NB4 (cell line): ENCODE measurements at regions not wholly inside any gene's neighbourhood (a gene's known extent, or its start where the extent isn't known, plus 50 kb on each side); places are given as distances from the start of the nearest gene placed in this dataset.

Experiments
- DNase-seq: peaks from one replicate; pipeline ENCODE4 v3.0.0; 2010; ENCODE audit warnings: low read depth
- H3K4me3 ChIP-seq: one replicate; pipeline ENCODE4 v1.5.1; 2011; ENCODE audit warnings: mild to moderate bottlenecking, low read depth, low read length, moderate library complexity
- CTCF ChIP-seq: IDR thresholded peaks from one replicate; pipeline ENCODE4 v1.5.1; 2012; ENCODE audit warnings: low read depth, low read length
- MAX ChIP-seq: IDR thresholded peaks from 2 replicates; pipeline ENCODE4 v1.6.1; 2011; ENCODE audit warnings: low read depth, low read length
- MYC ChIP-seq: IDR thresholded peaks from 2 replicates; pipeline ENCODE4 v1.6.1; 2011; ENCODE audit warnings: low read depth, low read length
- POLR2A ChIP-seq: IDR thresholded peaks from 2 replicates; pipeline ENCODE4 v1.6.1; 2011; ENCODE audit warnings: mild to moderate bottlenecking; ENCODE audit not compliant: insufficient read length; ENCODE audit errors: extremely low read depth

GRCh38 chr11:95563173-95563572 lies 226.4 kb downstream of the FAM76B start:
- no peak for TF ChIP-seq MYC
- no peak for TF ChIP-seq CTCF
- TF ChIP-seq POLR2A: no peak
- TF ChIP-seq MAX: no peak
- no peak for DNase-seq
- H3K4me3 ChIP-seq: no peak overlapping the region

GRCh38 chr11:95562196-95562921 lies 227.2 kb downstream of the FAM76B start:
- DNase-seq: no peak
- no peak overlapping the region for H3K4me3 ChIP-seq
- TF ChIP-seq MAX (no peak), MYC (no peak), POLR2A (no peak), CTCF (no peak)

- TF ChIP-seq MAX (no peak), CTCF (no peak), POLR2A (no peak), MYC (no peak)
- no peak for DNase-seq
- no peak overlapping the region for H3K4me3 ChIP-seq
Measured at GRCh38 chr11:95559899-95560298, 229.7 kb downstream of the FAM76B start.

GRCh38 chr11:95557376-95557775 lies 232.2 kb downstream of the FAM76B start:
- TF ChIP-seq MYC (no peak), POLR2A (no peak), CTCF (no peak)
- no peak for DNase-seq
- no peak overlapping the region for H3K4me3 ChIP-seq

- no peak for DNase-seq
- no peak overlapping the region for H3K4me3 ChIP-seq
- TF ChIP-seq MYC (no peak), CTCF (no peak), POLR2A (no peak), MAX (no peak)
Measured at GRCh38 chr11:95556342-95557163, 233.0 kb downstream of the FAM76B start.
